Epithelial cell of prostate (primary cell): ENCODE measurements at regions not wholly inside any gene's neighbourhood (a gene's known extent, or its start where the extent isn't known, plus 50 kb on each side); places are given as distances from the start of the nearest gene placed in this dataset.
"Not testable (repeated sequence)": the region's sequence is repeated elsewhere in the genome, so short reads cannot be mapped to it uniquely, and the experiment has no call there.

ENCODE experiments used
- DNase-seq: peaks from one replicate; pipeline ENCODE4 v3.0.0-alpha.2; 2011; ENCODE audit warnings: low read depth, low spot score
- H3K27ac ChIP-seq: fragments of 450-650 bp; 2 replicates; pipeline ENCODE4 v1.5.1; 2017; ENCODE audit warnings: mild to moderate bottlenecking

GRCh38 chr3:195669310-195669709 lies 51.5 kb upstream of the MUC20 start:
- DNase-seq, H3K27ac ChIP-seq: not testable (repeated sequence)

- not testable (repeated sequence) for DNase-seq
Measured at GRCh38 chr3:195668131-195668766, 52.5 kb upstream of the MUC20 start.

GRCh38 chr3:195665311-195665710 lies 55.5 kb upstream of the MUC20 start:
- not testable (repeated sequence) for DNase-seq, H3K27ac ChIP-seq

More at GRCh38 chr3:195668131-195668766, 52.5 kb upstream of the MUC20 start:
- H3K27ac ChIP-seq: not testable (repeated sequence)

GRCh38 chr3:195664131-195664530 lies 56.6 kb upstream of the MUC20 start:
- not testable (repeated sequence) for DNase-seq, H3K27ac ChIP-seq

GRCh38 chr3:195659136-195659533 lies 61.6 kb upstream of the MUC20 start:
- H3K27ac ChIP-seq, DNase-seq: not testable (repeated sequence)

GRCh38 chr3:195658381-195659135 lies 62.2 kb upstream of the MUC20 start:
- not testable (repeated sequence) for DNase-seq, H3K27ac ChIP-seq

GRCh38 chr3:195657475-195658372 lies 63.1 kb upstream of the MUC20 start:
- peak overlapping the region; percentile 24 for H3K27ac ChIP-seq
- DNase-seq: not testable (repeated sequence)

- not testable (repeated sequence) for DNase-seq, H3K27ac ChIP-seq
Measured at GRCh38 chr3:195656091-195656490, 64.7 kb upstream of the MUC20 start.

- not testable (repeated sequence) for DNase-seq, H3K27ac ChIP-seq
Measured at GRCh38 chr3:195654746-195655145, 66.0 kb upstream of the MUC20 start.

GRCh38 chr3:195654138-195654537 lies 66.6 kb upstream of the MUC20 start:
- H3K27ac ChIP-seq, DNase-seq: not testable (repeated sequence)

- not testable (repeated sequence) for DNase-seq, H3K27ac ChIP-seq
Measured at GRCh38 chr3:195653641-195654040, 67.1 kb upstream of the MUC20 start.

- not testable (repeated sequence) for DNase-seq, H3K27ac ChIP-seq
Measured at GRCh38 chr3:195647912-195648702, 64.4 kb upstream of the APOD start.

- not testable (repeated sequence) for DNase-seq
Measured at GRCh38 chr3:195645872-195646271, 62.1 kb upstream of the APOD start.

GRCh38 chr3:195643245-195643644 lies 59.5 kb upstream of the APOD start:
- not testable (repeated sequence) for DNase-seq, H3K27ac ChIP-seq

More at GRCh38 chr3:195645872-195646271, 62.1 kb upstream of the APOD start:
- not testable (repeated sequence) for H3K27ac ChIP-seq

- DNase-seq, H3K27ac ChIP-seq: not testable (repeated sequence)
Measured at GRCh38 chr3:195642311-195642710, 58.6 kb upstream of the APOD start.

- not testable (repeated sequence) for H3K27ac ChIP-seq, DNase-seq
Measured at GRCh38 chr3:195638456-195638855, 54.7 kb upstream of the APOD start.

- DNase-seq: not testable (repeated sequence)
Measured at GRCh38 chr3:195637473-195638233, 53.9 kb upstream of the APOD start.

GRCh38 chr3:195637011-195637410 lies 53.3 kb upstream of the APOD start:
- DNase-seq, H3K27ac ChIP-seq: not testable (repeated sequence)

More at GRCh38 chr3:195637473-195638233, 53.9 kb upstream of the APOD start:
- H3K27ac ChIP-seq: not testable (repeated sequence)
